CD1c-positive myeloid dendritic cell (primary cell): ENCODE measurements at regions not wholly inside any gene's neighbourhood (a gene's known extent, or its start where the extent isn't known, plus 50 kb on each side); places are given as distances from the start of the nearest gene placed in this dataset.
"Not testable (repeated sequence)": the region's sequence is repeated elsewhere in the genome, so short reads cannot be mapped to it uniquely, and the experiment has no call there.

Experiments used
- DNase-seq: peaks from one replicate; pipeline ENCODE4 v3.0.0-alpha.2; 2016; ENCODE audit errors: extremely low spot score

DNA sequence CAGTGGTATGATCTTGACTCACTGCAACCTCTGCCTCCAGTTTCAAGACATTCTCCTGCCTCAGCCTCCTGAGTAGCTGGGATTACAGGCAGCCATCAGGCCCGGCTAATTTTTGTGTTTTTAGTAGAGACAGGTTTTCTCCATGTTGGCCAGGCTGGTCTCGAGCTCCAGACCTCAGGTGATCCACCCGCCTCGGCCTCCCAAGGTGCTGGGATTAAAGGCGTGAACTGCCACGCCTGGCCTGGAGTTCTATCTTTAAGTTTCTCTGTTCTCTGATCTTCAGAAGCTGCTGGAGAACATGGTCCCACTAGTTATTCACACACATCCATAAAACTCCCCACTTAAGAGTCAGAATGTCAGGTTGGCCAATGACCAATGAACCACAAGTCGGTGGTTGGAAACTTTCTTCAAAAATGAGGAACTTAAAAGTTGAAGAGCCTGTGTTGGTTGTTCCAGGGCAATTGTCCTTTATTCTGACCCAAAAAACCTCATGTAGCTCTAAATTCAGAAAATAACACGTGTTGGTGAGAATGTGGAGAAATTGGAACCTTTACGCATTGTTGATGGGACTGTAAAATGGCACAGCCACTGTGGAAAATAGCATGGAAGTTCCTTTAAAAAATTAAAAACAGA is 55.9 kb upstream of the PIK3CB start:
- DNase-seq, result peak; percentile 90

DNA sequence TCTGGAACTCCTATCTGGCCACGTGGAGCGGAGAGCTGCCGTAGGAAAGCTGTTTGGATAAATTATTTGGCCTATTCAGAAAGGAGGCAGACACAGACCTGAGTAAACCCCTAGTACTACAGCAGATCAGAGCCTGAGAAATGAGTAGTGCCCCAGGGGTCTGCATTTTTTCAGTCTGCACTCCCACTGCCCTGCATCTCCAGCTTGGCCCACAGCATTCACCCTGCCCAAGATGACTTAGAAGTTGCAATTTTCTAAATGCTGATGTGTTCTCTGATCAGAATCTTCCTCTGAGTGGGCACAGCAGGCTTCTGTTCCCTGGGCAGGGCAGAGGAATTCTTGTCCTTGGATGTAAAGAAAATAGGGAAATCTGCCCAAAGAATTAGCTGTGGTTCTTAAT is 55.1 kb upstream of the PIK3CB start:
- no peak for DNase-seq

DNA sequence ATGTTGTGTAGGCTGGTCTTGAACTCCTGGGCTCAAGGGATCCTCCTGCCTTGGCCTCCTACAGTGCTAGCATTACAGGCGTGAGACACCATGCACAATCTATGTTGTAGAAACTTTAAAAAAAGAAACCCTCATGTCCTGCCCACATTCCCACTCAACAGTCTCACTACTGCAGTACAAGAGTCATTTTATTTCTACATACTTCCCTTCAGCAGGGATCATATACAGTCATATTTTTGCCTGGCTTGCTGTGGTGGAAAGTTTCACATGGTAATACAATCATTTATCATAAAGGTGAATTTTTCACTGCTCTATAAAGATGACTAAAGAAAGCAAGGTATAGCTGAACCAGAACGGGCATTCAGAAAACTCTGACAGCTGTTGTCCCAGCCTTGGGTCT is 53.8 kb upstream of the PIK3CB start:
- DNase-seq, result peak; percentile 62

DNA sequence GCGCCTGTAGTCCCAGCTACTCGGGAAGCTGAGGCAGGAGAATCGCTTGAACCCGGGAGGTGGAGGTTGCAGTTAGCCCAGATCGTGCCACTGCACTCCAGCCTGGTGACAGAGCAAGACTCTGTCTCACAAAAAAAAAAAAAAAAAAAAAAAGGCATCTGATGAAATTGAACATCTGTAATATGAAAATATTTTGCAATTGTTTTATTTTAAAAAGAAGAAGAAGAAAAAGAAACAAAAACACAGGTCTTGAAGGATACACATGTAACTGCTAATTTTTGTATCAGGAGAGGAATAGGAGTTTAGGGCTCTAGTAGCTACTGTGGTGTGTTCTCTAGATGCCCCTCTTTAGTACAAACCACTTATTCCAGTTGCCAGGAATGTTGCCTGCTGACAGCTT is 51.4 kb upstream of the PIK3CB start:
- not testable (repeated sequence) for DNase-seq
